ENCODE measurements at regions not wholly inside any gene's neighbourhood (a gene's known extent, or its start where the extent isn't known, plus 50 kb on each side); places are given as distances from the start of the nearest gene placed in this dataset.
"Not testable (repeated sequence)": the region's sequence is repeated elsewhere in the genome, so short reads cannot be mapped to it uniquely, and the experiment has no call there.

DNA sequence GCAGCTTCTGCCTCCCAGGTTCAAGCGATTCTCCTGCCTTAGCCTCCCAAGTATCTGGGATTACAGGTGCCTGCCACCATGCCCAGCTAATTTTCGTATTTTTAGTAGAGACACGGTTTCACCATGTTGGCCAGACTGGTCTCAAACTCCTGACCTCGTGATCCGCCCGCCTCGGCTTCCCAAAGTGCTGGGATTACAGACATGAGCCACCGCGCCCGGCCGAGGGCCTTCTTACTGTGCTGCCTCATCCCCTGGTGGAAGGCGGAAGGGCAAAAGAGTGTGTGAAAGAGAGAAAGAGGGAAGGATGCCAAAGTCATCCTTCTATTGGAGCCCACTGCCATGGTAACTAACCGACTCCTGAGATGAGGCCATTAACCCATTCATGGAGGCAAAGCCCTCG lies 399.4 kb upstream of the TENM3 start:
- TF ChIP-seq GABPA (IDR thresholded peaks at IDR 0.05; ENCODE audit: low read depth); SPI1 (IDR thresholded peaks at IDR 0.05; ENCODE audit: borderline replicate concordance, low read depth): not testable (repeated sequence)
- TF ChIP-seq, protein P1, sequence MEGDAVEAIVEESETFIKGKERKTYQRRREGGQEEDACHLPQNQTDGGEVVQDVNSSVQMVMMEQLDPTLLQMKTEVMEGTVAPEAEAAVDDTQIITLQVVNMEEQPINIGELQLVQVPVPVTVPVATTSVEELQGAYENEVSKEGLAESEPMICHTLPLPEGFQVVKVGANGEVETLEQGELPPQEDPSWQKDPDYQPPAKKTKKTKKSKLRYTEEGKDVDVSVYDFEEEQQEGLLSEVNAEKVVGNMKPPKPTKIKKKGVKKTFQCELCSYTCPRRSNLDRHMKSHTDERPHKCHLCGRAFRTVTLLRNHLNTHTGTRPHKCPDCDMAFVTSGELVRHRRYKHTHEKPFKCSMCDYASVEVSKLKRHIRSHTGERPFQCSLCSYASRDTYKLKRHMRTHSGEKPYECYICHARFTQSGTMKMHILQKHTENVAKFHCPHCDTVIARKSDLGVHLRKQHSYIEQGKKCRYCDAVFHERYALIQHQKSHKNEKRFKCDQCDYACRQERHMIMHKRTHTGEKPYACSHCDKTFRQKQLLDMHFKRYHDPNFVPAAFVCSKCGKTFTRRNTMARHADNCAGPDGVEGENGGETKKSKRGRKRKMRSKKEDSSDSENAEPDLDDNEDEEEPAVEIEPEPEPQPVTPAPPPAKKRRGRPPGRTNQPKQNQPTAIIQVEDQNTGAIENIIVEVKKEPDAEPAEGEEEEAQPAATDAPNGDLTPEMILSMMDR (IDR thresholded peaks at IDR 0.05; ENCODE audit: insufficient read depth, low read length) = not testable (repeated sequence)

All from HL-60 (cell line).